ENCODE measurements at regions not wholly inside any gene's neighbourhood (a gene's known extent, or its start where the extent isn't known, plus 50 kb on each side); places are given as distances from the start of the nearest gene placed in this dataset.

DNA sequence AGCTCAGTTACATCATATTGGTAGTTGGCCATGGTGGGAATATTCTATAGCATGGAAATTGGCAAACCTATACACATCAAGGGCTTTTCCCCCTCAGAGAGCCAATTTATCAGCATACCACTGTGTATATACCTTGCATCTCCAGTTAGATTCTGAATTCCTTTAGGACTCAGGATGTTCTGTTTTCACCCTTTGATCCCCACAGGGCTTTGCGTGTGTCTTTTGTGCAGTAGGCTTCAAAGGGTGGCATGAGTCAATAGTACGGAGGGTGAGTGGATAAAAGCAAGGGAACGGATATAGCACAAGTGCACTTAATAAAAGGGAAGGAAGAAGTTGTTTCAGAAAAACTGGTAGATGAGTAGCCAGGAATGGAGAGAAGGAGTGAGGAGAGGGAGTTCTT, 99.2 kb upstream of the RGMA start:
- TF ChIP-seq, protein P1, sequence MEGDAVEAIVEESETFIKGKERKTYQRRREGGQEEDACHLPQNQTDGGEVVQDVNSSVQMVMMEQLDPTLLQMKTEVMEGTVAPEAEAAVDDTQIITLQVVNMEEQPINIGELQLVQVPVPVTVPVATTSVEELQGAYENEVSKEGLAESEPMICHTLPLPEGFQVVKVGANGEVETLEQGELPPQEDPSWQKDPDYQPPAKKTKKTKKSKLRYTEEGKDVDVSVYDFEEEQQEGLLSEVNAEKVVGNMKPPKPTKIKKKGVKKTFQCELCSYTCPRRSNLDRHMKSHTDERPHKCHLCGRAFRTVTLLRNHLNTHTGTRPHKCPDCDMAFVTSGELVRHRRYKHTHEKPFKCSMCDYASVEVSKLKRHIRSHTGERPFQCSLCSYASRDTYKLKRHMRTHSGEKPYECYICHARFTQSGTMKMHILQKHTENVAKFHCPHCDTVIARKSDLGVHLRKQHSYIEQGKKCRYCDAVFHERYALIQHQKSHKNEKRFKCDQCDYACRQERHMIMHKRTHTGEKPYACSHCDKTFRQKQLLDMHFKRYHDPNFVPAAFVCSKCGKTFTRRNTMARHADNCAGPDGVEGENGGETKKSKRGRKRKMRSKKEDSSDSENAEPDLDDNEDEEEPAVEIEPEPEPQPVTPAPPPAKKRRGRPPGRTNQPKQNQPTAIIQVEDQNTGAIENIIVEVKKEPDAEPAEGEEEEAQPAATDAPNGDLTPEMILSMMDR (IDR thresholded peaks at IDR 0.05) = no peak
- no peaks in the 10 kb centered on the region for H3K4me1 ChIP-seq (ENCODE audit: control insufficient read depth in 1 of 2, insufficient read depth in 1 of 2, low read depth in 1 of 2, low read length in 1 of 2)

DNA sequence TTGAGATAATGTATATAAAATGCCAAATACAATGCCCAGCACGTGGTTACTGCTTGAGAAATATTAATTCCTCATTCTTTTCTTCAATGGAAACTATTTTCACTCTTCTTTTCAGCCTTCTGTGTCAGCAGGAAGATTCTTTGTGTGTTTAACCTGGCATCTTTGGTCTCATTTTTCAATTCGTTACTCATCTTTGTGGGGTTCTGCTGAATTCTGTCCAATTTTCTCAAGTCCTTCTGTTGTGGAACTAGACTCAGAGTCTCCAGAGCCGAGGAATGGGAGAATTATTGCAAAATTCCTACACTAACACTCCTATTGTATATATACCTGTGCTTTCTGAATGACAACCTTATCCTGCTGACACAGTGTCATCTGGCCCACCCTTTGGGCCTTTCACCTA, 96.8 kb upstream of the RGMA start:
- Histone ChIP-seq H3K36me3 (no peaks in the 10 kb centered on the region), H3K4me3 (ENCODE audit: low read depth in 1 of 2, low read length in 1 of 2) (no peak overlapping the region), H3K27ac (no peak overlapping the region), H3K4me1 (ENCODE audit: control insufficient read depth in 1 of 2, insufficient read depth in 1 of 2, low read depth in 1 of 2, low read length in 1 of 2) (no peaks in the 10 kb centered on the region), H3K27me3 (peaks cover 49% of the 10 kb centered on the region), H3K9me3 (no peaks in the 10 kb centered on the region)
- TF ChIP-seq, protein P1 (IDR thresholded peaks at IDR 0.05) = no peak

More for the DNA sequence above, 99.2 kb upstream of the RGMA start:
- Histone ChIP-seq H3K27ac (no peak overlapping the region), H3K27me3 (peaks cover 57% of the 10 kb centered on the region), H3K9me3 (no peaks in the 10 kb centered on the region), H3K4me3 (ENCODE audit: low read depth in 1 of 2, low read length in 1 of 2) (no peak overlapping the region), H3K36me3 (no peaks in the 10 kb centered on the region)

- H3K4me3 ChIP-seq (ENCODE audit: low read depth in 1 of 2, low read length in 1 of 2) = no peak overlapping the region
- H3K27me3 ChIP-seq = peaks cover 19% of the 10 kb centered on the region
- H3K9me3 ChIP-seq = no peaks in the 10 kb centered on the region
- H3K36me3 ChIP-seq = no peaks in the 10 kb centered on the region
- H3K4me1 ChIP-seq (ENCODE audit: control insufficient read depth in 1 of 2, insufficient read depth in 1 of 2, low read depth in 1 of 2, low read length in 1 of 2) = peaks cover 0 to 11% of the 10 kb centered on the region in 2 experiments
- TF ChIP-seq, protein P1 (IDR thresholded peaks at IDR 0.05) = no peak
- H3K27ac ChIP-seq = no peak overlapping the region
Measured at GRCh38 chr15:93182703-93183205, 93.7 kb upstream of the RGMA start.

DNA sequence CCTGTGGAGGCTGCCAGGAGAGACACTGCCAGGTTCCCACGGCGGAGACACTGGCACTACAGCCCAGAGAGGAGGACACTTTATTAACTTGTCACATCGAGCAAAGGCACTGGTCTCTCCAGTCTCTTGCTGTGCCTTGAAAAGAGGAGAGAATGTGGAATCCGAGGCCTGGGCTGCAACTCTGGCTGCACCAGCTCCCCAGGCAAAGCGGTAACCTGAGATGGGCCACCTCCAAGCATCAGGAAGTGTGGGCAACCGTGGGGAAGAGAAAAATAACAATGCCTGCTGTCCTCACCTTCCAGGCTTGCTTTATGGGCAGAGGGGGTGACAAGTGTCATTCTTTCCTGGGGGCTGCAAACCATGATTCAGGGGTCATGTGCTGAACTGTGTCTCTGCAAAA, 91.6 kb upstream of the RGMA start:
- Histone ChIP-seq H3K36me3 (no peaks in the 10 kb centered on the region), H3K9me3 (no peaks in the 10 kb centered on the region), H3K27me3 (peaks cover under 1% of the 10 kb centered on the region), H3K27ac (no peak overlapping the region), H3K4me1 (ENCODE audit: control insufficient read depth in 1 of 2, insufficient read depth in 1 of 2, low read depth in 1 of 2, low read length in 1 of 2) (peaks cover 0 to 11% of the 10 kb centered on the region in 2 experiments), H3K4me3 (ENCODE audit: low read depth in 1 of 2, low read length in 1 of 2) (no peak overlapping the region)
- TF ChIP-seq, protein P1 (IDR thresholded peaks at IDR 0.05) = no peak

GRCh38 chr15:93180128-93180527, 91.1 kb upstream of the RGMA start:
- Histone ChIP-seq H3K36me3 (no peaks in the 10 kb centered on the region), H3K27me3 (no peaks in the 10 kb centered on the region), H3K4me1 (ENCODE audit: control insufficient read depth in 1 of 2, insufficient read depth in 1 of 2, low read depth in 1 of 2, low read length in 1 of 2) (peaks cover 0 to 11% of the 10 kb centered on the region in 2 experiments), H3K9me3 (no peaks in the 10 kb centered on the region), H3K4me3 (ENCODE audit: low read depth in 1 of 2, low read length in 1 of 2) (no peak overlapping the region), H3K27ac (no peak overlapping the region)
- TF ChIP-seq, protein P1 (IDR thresholded peaks at IDR 0.05) = no peak

- TF ChIP-seq, protein P1 (IDR thresholded peaks at IDR 0.05) = no peak
- no peaks in the 10 kb centered on the region for H3K9me3 ChIP-seq
- no peaks in the 10 kb centered on the region for H3K36me3 ChIP-seq
- peaks cover 0 to 11% of the 10 kb centered on the region in 2 experiments for H3K4me1 ChIP-seq (ENCODE audit: control insufficient read depth in 1 of 2, insufficient read depth in 1 of 2, low read depth in 1 of 2, low read length in 1 of 2)
- no peaks in the 10 kb centered on the region for H3K27me3 ChIP-seq
- H3K27ac ChIP-seq = no peak overlapping the region
- H3K4me3 ChIP-seq (ENCODE audit: low read depth in 1 of 2, low read length in 1 of 2) = no peak overlapping the region
Measured at GRCh38 chr15:93179700-93180102, 90.7 kb upstream of the RGMA start.

Data from neutrophil (primary cell).